K562 (cell line): ENCODE measurements at regions not wholly inside any gene's neighbourhood (a gene's known extent, or its start where the extent isn't known, plus 50 kb on each side); places are given as distances from the start of the nearest gene placed in this dataset.

Experiments
- DEAF1 ChIP-seq: fragments of 450-650 bp; formaldehyde crosslinking; IDR thresholded peaks from 2 replicates; pipeline ENCODE4 v1.4.0; 2020; ENCODE audit warnings: mild to moderate bottlenecking, moderate library complexity
- EGR1 ChIP-seq: fragments of 450-650 bp; conservative IDR thresholded peaks from 2 replicates; pipeline ENCODE4 v1.6.1; 2017; ENCODE audit warnings: mild to moderate bottlenecking
- ESRRB ChIP-seq: fragments of 250-450 bp; sonication (Bioruptor Pico); IDR thresholded peaks from 2 replicates; pipeline ENCODE4 v1.5.0; 2020; ENCODE audit warnings: mild to moderate bottlenecking, moderate library complexity, borderline replicate concordance
- FOXM1 ChIP-seq, 2 experiments: fragments of 450-650 bp in 1 of 2; sonication (generic) in 1 of 2; formaldehyde crosslinking in 1 of 2; IDR thresholded peaks; 2 replicates each; pipeline versions ENCODE4 v1.6.1 to v1.9.0; 2017 to 2022; ENCODE audit warnings: low read depth in 2 of 2, mild to moderate bottlenecking in 2 of 2, missing genetic modification reagents in 1 of 2, moderate library complexity in 1 of 2
- NCOR1 ChIP-seq: fragments of 450-650 bp; IDR thresholded peaks from 2 replicates; pipeline ENCODE4 v1.6.1; 2016; ENCODE audit warnings: mild to moderate bottlenecking, moderate library complexity
- NEUROD1 ChIP-seq: fragments of 150-350 bp; IDR thresholded peaks from 2 replicates; pipeline ENCODE4 v1.6.1; 2014; ENCODE audit warnings: borderline replicate concordance, low read length, low read depth; ENCODE audit not compliant: partially characterized antibody
- PRMT5 ChIP-seq: sonication (generic); formaldehyde crosslinking; IDR thresholded peaks from 2 replicates; pipeline ENCODE4 v1.5.0; 2020; ENCODE audit warnings: missing genetic modification reagents
- PRPF4 ChIP-seq: fragments of 200-400 bp; formaldehyde crosslinking; IDR thresholded peaks from one replicate; pipeline ENCODE4 v1.6.1; 2017; ENCODE audit warnings: low read length, low read depth, mild to moderate bottlenecking; ENCODE audit not compliant: insufficient read depth, poor library complexity, severe bottlenecking
- RB1 ChIP-seq: fragments of 450-650 bp; IDR thresholded peaks from 2 replicates; pipeline ENCODE4 v1.6.1; 2017; ENCODE audit warnings: low read depth, mild to moderate bottlenecking
- UBTF ChIP-seq, 2 experiments: IDR thresholded peaks; 2 replicates each; pipeline ENCODE4 v1.6.1; 2012; ENCODE audit warnings: improper control_type of control experiment in 2 of 2, low read depth in 2 of 2, low read length in 2 of 2, borderline replicate concordance in 1 of 2
- ZFP91 ChIP-seq: sonication (generic); formaldehyde crosslinking; IDR thresholded peaks from 2 replicates; pipeline ENCODE4 v1.8.0; 2022; ENCODE audit warnings: mild to moderate bottlenecking, missing genetic modification reagents
- ZNF407 ChIP-seq: fragments of 450-650 bp; IDR thresholded peaks from 2 replicates; pipeline ENCODE4 v1.6.1; 2016; ENCODE audit warnings: low read depth
- ZNF584 ChIP-seq: fragments of 200-800 bp; sonication (Bioruptor generic); IDR thresholded peaks from 2 replicates; pipeline ENCODE4 v1.6.1; 2016; ENCODE audit warnings: low read depth, mild to moderate bottlenecking, missing genetic modification characterization, missing compliant biosample characterization

GRCh38 chr3:177338697-177339219, 141.5 kb upstream of the TBL1XR1 start (continued):
- TF ChIP-seq UBTF (IDR thresholded peaks at IDR 0.05; ENCODE audit: borderline replicate concordance in 1 of 2, low read depth in 2 of 2, low read length in 2 of 2) (0 out of 4 replicates have a peak, but pooled peaks of 1 of the 2 experiments have one; percentile 40), EGR1 (no peak), FOXM1 (IDR thresholded peaks at IDR 0.05; ENCODE audit: low read depth) (peak; percentile 68), FOXM1 (CRISPR knock-in tag; IDR thresholded peaks at IDR 0.05; ENCODE audit: low read depth) (no peak), NEUROD1 (peak; percentile 72), NCOR1 (peak; percentile 89), DEAF1 (CRISPR knock-in tag) (no peak), ZFP91 (CRISPR knock-in tag) (no peak), PRMT5 (CRISPR knock-in tag) (no peak), ZNF584 (CRISPR knock-in tag) (0 out of 2 replicates have a peak, but pooled peaks have one; percentile 47), RB1 (no peak; the same call in 1 of the 2 replicates), ESRRB (CRISPR knock-in tag) (no peak), PRPF4 (no peak), ZNF407 (no peak)
